ENCODE measurements at regions not wholly inside any gene's neighbourhood (a gene's known extent, or its start where the extent isn't known, plus 50 kb on each side); places are given as distances from the start of the nearest gene placed in this dataset.
"Not testable (repeated sequence)": the region's sequence is repeated elsewhere in the genome, so short reads cannot be mapped to it uniquely, and the experiment has no call there.

- no peak for TF ChIP-seq CTCF (IDR thresholded peaks at IDR 0.05 in 4 of 5, conservative IDR thresholded peaks at IDR 0.05 in 1 of 5)
- TF ChIP-seq POLR2A (IDR thresholded peaks at IDR 0.05), result no peak
Observed at GRCh38 chr7:94782777-94783176, 124.6 kb upstream of the PPP1R9A start.

GRCh38 chr7:94787285-94787684 lies 120.1 kb upstream of the PPP1R9A start:
- ATAC-seq (no peak), DNase-seq (no peak)
- in situ Hi-C loops (cut with MboI; ENCODE audit: low sequenced_read_pairs in 4 of 4) (no loop called here), intact Hi-C loops (cut with DNase I; ENCODE audit: low total_unique reads) (no loop called here)
- no peak overlapping the region for H3K27ac ChIP-seq
- TF ChIP-seq POLR2A (IDR thresholded peaks at IDR 0.05) (no peak), CTCF (IDR thresholded peaks at IDR 0.05 in 4 of 5, conservative IDR thresholded peaks at IDR 0.05 in 1 of 5) (no peak)
- H3K9me3 ChIP-seq, result no peaks in the 10 kb centered on the region
- no peak overlapping the region for H3K4me3 ChIP-seq
- no peaks in the 10 kb centered on the region for H3K36me3 ChIP-seq
- H3K27me3 ChIP-seq, result no peaks in the 10 kb centered on the region
- H3K4me1 ChIP-seq, result no peaks in the 10 kb centered on the region

More at GRCh38 chr7:94782777-94783176, 124.6 kb upstream of the PPP1R9A start:
- Histone ChIP-seq H3K27ac (no peak overlapping the region), H3K36me3 (no peaks in the 10 kb centered on the region), H3K27me3 (no peaks in the 10 kb centered on the region), H3K4me1 (no peaks in the 10 kb centered on the region), H3K4me3 (no peak overlapping the region), H3K9me3 (no peaks in the 10 kb centered on the region)
- DNase-seq, result no peak
- intact Hi-C loops (cut with DNase I; ENCODE audit: low total_unique reads), result no loop called here
- no peak for ATAC-seq
- in situ Hi-C loops (cut with MboI; ENCODE audit: low sequenced_read_pairs in 4 of 4), result no loop called here

- H3K27me3 ChIP-seq; H3K36me3 ChIP-seq; intact Hi-C loops (cut with DNase I; ENCODE audit: low total_unique reads); H3K4me1 ChIP-seq; H3K4me3 ChIP-seq; H3K9me3 ChIP-seq; H3K27ac ChIP-seq; in situ Hi-C loops (cut with MboI; ENCODE audit: low sequenced_read_pairs in 4 of 4); DNase-seq; ATAC-seq: not testable (repeated sequence)
Observed at GRCh38 chr7:94788378-94788777, 119.0 kb upstream of the PPP1R9A start.

- no peak for ATAC-seq
- Histone ChIP-seq H3K4me1 (no peaks in the 10 kb centered on the region), H3K27me3 (no peaks in the 10 kb centered on the region), H3K4me3 (no peak overlapping the region), H3K36me3 (no peaks in the 10 kb centered on the region), H3K9me3 (no peaks in the 10 kb centered on the region), H3K27ac (no peak overlapping the region)
- intact Hi-C loops (cut with DNase I; ENCODE audit: low total_unique reads), result no loop called here
- in situ Hi-C loops (cut with MboI; ENCODE audit: low sequenced_read_pairs in 4 of 4), result no loop called here
- no peak for DNase-seq
- TF ChIP-seq CTCF (IDR thresholded peaks at IDR 0.05 in 4 of 5, conservative IDR thresholded peaks at IDR 0.05 in 1 of 5) (no peak), POLR2A (IDR thresholded peaks at IDR 0.05) (no peak)
Observed at GRCh38 chr7:94792241-94792640, 115.2 kb upstream of the PPP1R9A start.

- H3K9me3 ChIP-seq; H3K27me3 ChIP-seq; in situ Hi-C loops (cut with MboI; ENCODE audit: low sequenced_read_pairs in 4 of 4); DNase-seq; H3K4me1 ChIP-seq; ATAC-seq; H3K4me3 ChIP-seq; H3K27ac ChIP-seq; H3K36me3 ChIP-seq; intact Hi-C loops (cut with DNase I; ENCODE audit: low total_unique reads): not testable (repeated sequence)
Observed at GRCh38 chr7:94797404-94797803, 110.0 kb upstream of the PPP1R9A start.

- no peak for DNase-seq
- in situ Hi-C loops (cut with MboI; ENCODE audit: low sequenced_read_pairs in 4 of 4), result no loop called here
- no peaks in the 10 kb centered on the region for H3K36me3 ChIP-seq
- H3K4me3 ChIP-seq, result no peak overlapping the region
- intact Hi-C loops (cut with DNase I; ENCODE audit: low total_unique reads), result no loop called here
- no peaks in the 10 kb centered on the region for H3K9me3 ChIP-seq
- no peaks in the 10 kb centered on the region for H3K27me3 ChIP-seq
- no peak for ATAC-seq
- H3K27ac ChIP-seq, result no peak overlapping the region
- no peaks in the 10 kb centered on the region for H3K4me1 ChIP-seq
- TF ChIP-seq POLR2A (IDR thresholded peaks at IDR 0.05) (no peak), CTCF (IDR thresholded peaks at IDR 0.05 in 4 of 5, conservative IDR thresholded peaks at IDR 0.05 in 1 of 5) (no peak)
Observed at GRCh38 chr7:94803821-94804220, 103.6 kb upstream of the PPP1R9A start.

GRCh38 chr7:94808673-94809072 lies 98.7 kb upstream of the PPP1R9A start:
- DNase-seq; H3K27ac ChIP-seq; ATAC-seq; H3K27me3 ChIP-seq; H3K4me3 ChIP-seq; H3K4me1 ChIP-seq; H3K36me3 ChIP-seq; in situ Hi-C loops (cut with MboI; ENCODE audit: low sequenced_read_pairs in 4 of 4); intact Hi-C loops (cut with DNase I; ENCODE audit: low total_unique reads); H3K9me3 ChIP-seq: not testable (repeated sequence)

Data from gastrocnemius medialis (tissue), 4 donors.